Uterus (tissue), 3 donors: ENCODE measurements at regions not wholly inside any gene's neighbourhood (a gene's known extent, or its start where the extent isn't known, plus 50 kb on each side); places are given as distances from the start of the nearest gene placed in this dataset.

Experiments used
- DNase-seq, 2 donors: peaks; one replicate each; pipeline ENCODE4 v3.0.0-alpha.2; 2019 to 2020
- H3K27ac ChIP-seq, 2 donors: fragments of 200-600 bp; sonication (generic); 1 replicate in 1 of 2; 2 replicates in 1 of 2; pipeline ENCODE4 v1.5.1; 2016 to 2018
- H3K27me3 ChIP-seq, 2 donors: fragments of 200-600 bp; sonication (generic); one replicate each; pipeline ENCODE4 v1.5.1; 2018 to 2019; ENCODE audit warnings: control low read depth in 1 of 2
- H3K36me3 ChIP-seq, 2 donors: fragments of 200-600 bp; sonication (generic); one replicate each; pipeline ENCODE4 v1.5.1; 2019; ENCODE audit warnings: control low read depth in 1 of 2
- H3K4me1 ChIP-seq, 2 donors: fragments of 200-600 bp; sonication (generic); one replicate each; pipeline ENCODE4 v1.5.1; 2018 to 2019; ENCODE audit warnings: control low read depth in 1 of 2
- H3K4me3 ChIP-seq, 2 donors: fragments of 200-600 bp; sonication (generic); 1 replicate in 1 of 2; 2 replicates in 1 of 2; pipeline ENCODE4 v1.5.1; 2018 to 2019; ENCODE audit warnings: mild to moderate bottlenecking in 1 of 2
- H3K9me3 ChIP-seq, 2 donors: fragments of 200-600 bp; sonication (generic); one replicate each; pipeline ENCODE4 v1.5.1; 2019; ENCODE audit warnings: control low read depth in 1 of 2
- CTCF ChIP-seq, 4 experiments: fragments of 200-600 bp in 2 of 4; fragments of 450-650 bp in 2 of 4; sonication (generic) in 2 of 4; IDR thresholded peaks; one replicate each; pipeline ENCODE4 v1.5.1; 2016 to 2019; ENCODE audit warnings: antibody characterized with exemption in 4 of 4, mild to moderate bottlenecking in 2 of 4, moderate library complexity in 1 of 4
- POLR2A ChIP-seq, 2 donors: fragments of 450-650 bp; IDR thresholded peaks; one replicate each; pipeline ENCODE4 v1.6.1; 2016; ENCODE audit warnings: antibody characterized with exemption in 2 of 2, mild to moderate bottlenecking in 1 of 2, moderate library complexity in 1 of 2
- intact Hi-C: fragments of 100-400 bp; cut with DNase I; formaldehyde crosslinking; loops from one replicate; pipeline ENCODE4 v1.15.1; 2023; ENCODE audit warnings: low total_unique reads
- donor health status: DM: yes; HTN: yes; CAD: no.

DNA sequence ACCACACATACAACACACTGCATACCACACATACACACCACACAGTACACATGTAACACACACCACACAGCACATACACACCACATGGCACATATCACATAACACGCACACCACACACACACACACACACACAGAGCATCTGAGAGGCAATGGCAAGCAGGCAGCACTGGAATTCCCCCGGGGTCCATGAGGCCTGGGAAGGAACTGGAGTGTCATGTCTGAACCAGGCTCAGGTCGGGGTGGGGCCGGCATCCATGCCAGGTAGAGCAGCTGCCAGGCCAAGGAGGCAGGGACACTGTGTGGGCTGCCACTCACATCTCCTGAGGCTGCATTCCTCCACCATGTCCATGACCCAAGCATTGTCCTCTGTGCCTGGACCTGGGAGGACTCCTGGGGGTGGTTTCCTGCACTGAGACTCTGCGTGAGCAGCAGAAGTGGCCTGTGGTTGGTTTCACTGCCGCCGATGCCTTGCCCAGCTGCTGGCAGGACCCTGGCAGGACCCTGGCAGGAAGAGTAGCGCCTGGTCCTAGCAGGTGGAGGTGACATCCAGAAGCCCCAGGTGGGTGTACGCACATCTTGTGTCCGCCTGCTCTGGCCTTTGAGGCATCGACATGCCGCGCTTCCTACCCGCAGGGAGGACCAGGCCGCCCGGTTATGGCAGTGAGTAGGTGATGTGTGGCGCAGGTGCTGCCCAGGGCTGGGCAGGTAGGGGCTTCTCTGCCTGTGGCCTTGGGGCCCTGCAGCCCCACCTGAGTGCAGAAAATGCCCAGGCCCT, 1280.4 kb downstream of the TBC1D22A start:
- Histone ChIP-seq H3K36me3 (no peaks in the 10 kb centered on the region), H3K4me1 (no peaks in the 10 kb centered on the region), H3K27me3 (no peaks in the 10 kb centered on the region), H3K4me3 (no peak overlapping the region), H3K9me3 (no peaks in the 10 kb centered on the region), H3K27ac (no peak overlapping the region)
- intact Hi-C loops, result no loop called here
- DNase-seq, result no peak
- no peak for TF ChIP-seq POLR2A (IDR thresholded peaks at IDR 0.05)
- no peak for TF ChIP-seq CTCF (IDR thresholded peaks at IDR 0.05)

- Histone ChIP-seq H3K27ac (no peak overlapping the region), H3K27me3 (no peaks in the 10 kb centered on the region), H3K4me3 (no peak overlapping the region), H3K9me3 (no peaks in the 10 kb centered on the region), H3K4me1 (no peaks in the 10 kb centered on the region), H3K36me3 (no peaks in the 10 kb centered on the region)
- no peak for DNase-seq
- TF ChIP-seq POLR2A (IDR thresholded peaks at IDR 0.05) (no peak), CTCF (IDR thresholded peaks at IDR 0.05) (no peak)
- intact Hi-C loops, result no loop called here
These were observed 1276.9 kb downstream of the TBC1D22A start for GRCh38 chr22:48039326-48039725.

GRCh38 chr22:48037618-48038017, 1275.2 kb downstream of the TBC1D22A start:
- DNase-seq, result no peak
- no peaks in the 10 kb centered on the region for H3K9me3 ChIP-seq
- intact Hi-C loops, result no loop called here
- no peaks in the 10 kb centered on the region for H3K4me1 ChIP-seq
- no peaks in the 10 kb centered on the region for H3K27me3 ChIP-seq
- H3K27ac ChIP-seq, result no peak overlapping the region
- no peak overlapping the region for H3K4me3 ChIP-seq
- TF ChIP-seq POLR2A (IDR thresholded peaks at IDR 0.05) (no peak), CTCF (IDR thresholded peaks at IDR 0.05) (no peak)
- no peaks in the 10 kb centered on the region for H3K36me3 ChIP-seq

GRCh38 chr22:48035897-48036296, 1273.4 kb downstream of the TBC1D22A start:
- intact Hi-C loops, result no loop called here
- Histone ChIP-seq H3K36me3 (no peaks in the 10 kb centered on the region), H3K27ac (no peak overlapping the region), H3K9me3 (no peaks in the 10 kb centered on the region), H3K4me1 (no peaks in the 10 kb centered on the region), H3K27me3 (no peaks in the 10 kb centered on the region), H3K4me3 (no peak overlapping the region)
- no peak for DNase-seq
- TF ChIP-seq CTCF (IDR thresholded peaks at IDR 0.05) (no peak), POLR2A (IDR thresholded peaks at IDR 0.05) (no peak)

GRCh38 chr22:48031589-48031988, 1269.1 kb downstream of the TBC1D22A start:
- Histone ChIP-seq H3K4me3 (no peak overlapping the region), H3K4me1 (no peaks in the 10 kb centered on the region), H3K27me3 (no peaks in the 10 kb centered on the region), H3K36me3 (no peaks in the 10 kb centered on the region), H3K9me3 (no peaks in the 10 kb centered on the region), H3K27ac (no peak overlapping the region)
- intact Hi-C loops, result no loop called here
- DNase-seq, result no peak
- no peak for TF ChIP-seq CTCF (IDR thresholded peaks at IDR 0.05)
- TF ChIP-seq POLR2A (IDR thresholded peaks at IDR 0.05), result no peak
